ENCODE measurements at regions not wholly inside any gene's neighbourhood (a gene's known extent, or its start where the extent isn't known, plus 50 kb on each side); places are given as distances from the start of the nearest gene placed in this dataset.

- Mint-ChIP-seq H3K9me3 (no peaks in the 10 kb centered on the region), H3K27ac (no peak overlapping the region), H3K27me3 (peaks cover 19% of the 10 kb centered on the region), H3K4me3 (no peak overlapping the region), H3K36me3 (no peaks in the 10 kb centered on the region), H3K4me1 (peaks cover 0 to 4% (median 0%) of the 10 kb centered on the region in 3 donors)
Measured at GRCh38 chr10:69741671-69742355, 59.9 kb upstream of the COL13A1 start.

- H3K36me3 Mint-ChIP-seq, result no peaks in the 10 kb centered on the region
- no peak overlapping the region for H3K4me3 Mint-ChIP-seq
- no peaks in the 10 kb centered on the region for H3K9me3 Mint-ChIP-seq
- no peak overlapping the region for H3K27ac Mint-ChIP-seq
- H3K27me3 Mint-ChIP-seq, result peaks cover 22% of the 10 kb centered on the region
- peaks cover 0 to 4% (median 0%) of the 10 kb centered on the region in 3 donors for H3K4me1 Mint-ChIP-seq
Measured at GRCh38 chr10:69742356-69742695, 59.4 kb upstream of the COL13A1 start.

- no peak overlapping the region for H3K27ac Mint-ChIP-seq
- peaks cover 0 to 4% (median 0%) of the 10 kb centered on the region in 3 donors for H3K4me1 Mint-ChIP-seq
- H3K9me3 Mint-ChIP-seq, result no peaks in the 10 kb centered on the region
- no peak overlapping the region for H3K4me3 Mint-ChIP-seq
- H3K36me3 Mint-ChIP-seq, result no peaks in the 10 kb centered on the region
- peaks cover 22% of the 10 kb centered on the region for H3K27me3 Mint-ChIP-seq
Measured at GRCh38 chr10:69742928-69743602, 58.6 kb upstream of the COL13A1 start.

- H3K27me3 Mint-ChIP-seq, result peaks cover 22% of the 10 kb centered on the region
- no peaks in the 10 kb centered on the region for H3K36me3 Mint-ChIP-seq
- peaks cover 0 to 4% (median 0%) of the 10 kb centered on the region in 3 donors for H3K4me1 Mint-ChIP-seq
- H3K9me3 Mint-ChIP-seq, result no peaks in the 10 kb centered on the region
- H3K27ac Mint-ChIP-seq, result peak overlapping the region in 1 of 3 donors; percentile 54
- no peak overlapping the region for H3K4me3 Mint-ChIP-seq
Measured at GRCh38 chr10:69744971-69745370, 56.7 kb upstream of the COL13A1 start.

GRCh38 chr10:69745698-69746097, 56.0 kb upstream of the COL13A1 start:
- Mint-ChIP-seq H3K9me3 (no peaks in the 10 kb centered on the region), H3K4me1 (peaks cover 0 to 4% (median 0%) of the 10 kb centered on the region in 3 donors), H3K4me3 (no peak overlapping the region), H3K27me3 (peaks cover 18% of the 10 kb centered on the region), H3K27ac (no peak overlapping the region), H3K36me3 (no peaks in the 10 kb centered on the region)

GRCh38 chr10:69747179-69747578, 54.5 kb upstream of the COL13A1 start:
- peaks cover 0 to 4% (median 0%) of the 10 kb centered on the region in 3 donors for H3K4me1 Mint-ChIP-seq
- H3K36me3 Mint-ChIP-seq, result no peaks in the 10 kb centered on the region
- H3K9me3 Mint-ChIP-seq, result no peaks in the 10 kb centered on the region
- H3K27me3 Mint-ChIP-seq, result peaks cover 13% of the 10 kb centered on the region
- H3K4me3 Mint-ChIP-seq, result no peak overlapping the region
- H3K27ac Mint-ChIP-seq, result no peak overlapping the region

GRCh38 chr10:69748621-69749020, 53.1 kb upstream of the COL13A1 start:
- no peak overlapping the region for H3K4me3 Mint-ChIP-seq
- no peak overlapping the region for H3K27ac Mint-ChIP-seq
- H3K27me3 Mint-ChIP-seq, result peaks cover 13% of the 10 kb centered on the region
- H3K4me1 Mint-ChIP-seq, result peaks cover 0 to 4% (median 0%) of the 10 kb centered on the region in 3 donors
- no peaks in the 10 kb centered on the region for H3K9me3 Mint-ChIP-seq
- no peaks in the 10 kb centered on the region for H3K36me3 Mint-ChIP-seq

- H3K36me3 Mint-ChIP-seq, result no peaks in the 10 kb centered on the region
- H3K27ac Mint-ChIP-seq, result no peak overlapping the region
- peaks cover 12% of the 10 kb centered on the region for H3K27me3 Mint-ChIP-seq
- H3K4me3 Mint-ChIP-seq, result no peak overlapping the region
- H3K9me3 Mint-ChIP-seq, result no peaks in the 10 kb centered on the region
- H3K4me1 Mint-ChIP-seq, result peaks cover 0 to 4% (median 0%) of the 10 kb centered on the region in 3 donors
Measured at GRCh38 chr10:69749178-69750010, 52.3 kb upstream of the COL13A1 start.

- Mint-ChIP-seq H3K4me1 (peaks cover 0 to 4% (median 0%) of the 10 kb centered on the region in 3 donors), H3K9me3 (no peaks in the 10 kb centered on the region), H3K36me3 (no peaks in the 10 kb centered on the region), H3K27me3 (peaks cover 12% of the 10 kb centered on the region), H3K27ac (no peak overlapping the region), H3K4me3 (no peak overlapping the region)
Measured at GRCh38 chr10:69750011-69750373, 51.7 kb upstream of the COL13A1 start.

GRCh38 chr10:69750725-69751124, 51.0 kb upstream of the COL13A1 start:
- no peaks in the 10 kb centered on the region for H3K4me1 Mint-ChIP-seq
- no peak overlapping the region for H3K27ac Mint-ChIP-seq
- H3K36me3 Mint-ChIP-seq, result no peaks in the 10 kb centered on the region
- H3K4me3 Mint-ChIP-seq, result no peak overlapping the region
- H3K27me3 Mint-ChIP-seq, result peaks cover 10% of the 10 kb centered on the region
- no peaks in the 10 kb centered on the region for H3K9me3 Mint-ChIP-seq

- Mint-ChIP-seq H3K36me3 (no peaks in the 10 kb centered on the region), H3K4me3 (no peak overlapping the region), H3K4me1 (no peaks in the 10 kb centered on the region), H3K27me3 (peaks cover 10% of the 10 kb centered on the region), H3K9me3 (no peaks in the 10 kb centered on the region), H3K27ac (no peak overlapping the region)
Measured at GRCh38 chr10:69751214-69751613, 50.5 kb upstream of the COL13A1 start.
